Keratinocyte (primary cell): ENCODE measurements at regions not wholly inside any gene's neighbourhood (a gene's known extent, or its start where the extent isn't known, plus 50 kb on each side); places are given as distances from the start of the nearest gene placed in this dataset.

Experiments used
- EZH2 ChIP-seq: IDR thresholded peaks from one replicate; pipeline ENCODE4 v1.6.1; 2012; ENCODE audit warnings: inconsistent platforms, mild to moderate bottlenecking, low read length, moderate library complexity
- TF ChIP-seq, protein P1 (sequence below), 3 experiments: IDR thresholded peaks in 1 of 3; conservative IDR thresholded peaks in 1 of 3; optimal IDR thresholded peaks in 1 of 3; 2 replicates in 2 of 3; 3 replicates in 1 of 3; pipeline versions ENCODE3 to v1.5.1; 2011; ENCODE audit warnings: low read length in 3 of 3, mild to moderate bottlenecking in 3 of 3, moderate library complexity in 2 of 3, control low read depth in 1 of 3, inconsistent platforms in 1 of 3; ENCODE audit not compliant: insufficient read depth in 2 of 3; ENCODE audit errors: extremely low read depth in 1 of 3

DNA sequence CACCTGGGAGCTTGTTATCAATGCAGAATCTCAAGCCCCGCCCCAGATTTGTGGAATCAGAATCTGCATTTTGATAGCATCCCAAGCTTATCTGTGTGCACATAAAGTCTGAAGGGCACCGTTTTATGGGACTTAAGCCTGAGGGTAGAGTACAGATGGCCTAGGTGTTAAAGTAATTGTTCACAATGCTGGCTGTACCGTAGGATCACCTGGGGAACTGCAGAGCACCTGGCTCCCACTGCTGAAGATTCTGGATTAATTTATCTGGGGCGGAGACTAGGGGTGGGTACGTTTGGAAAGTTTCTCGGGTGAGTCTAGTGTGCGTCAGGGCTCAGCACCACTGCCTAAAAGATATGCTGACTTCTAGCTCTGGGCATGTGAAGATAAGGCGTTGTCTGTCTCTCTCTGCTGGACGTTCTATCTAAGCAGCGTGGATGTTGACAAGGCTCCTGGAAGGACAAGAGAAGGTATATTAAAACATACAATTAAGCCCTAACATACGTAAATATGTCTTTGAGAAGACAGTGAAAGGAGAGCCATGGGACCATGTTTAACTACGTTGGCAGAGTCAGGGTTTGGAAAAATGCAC is 63.2 kb upstream of the RASGRP1 start:
- TF ChIP-seq, protein P1, sequence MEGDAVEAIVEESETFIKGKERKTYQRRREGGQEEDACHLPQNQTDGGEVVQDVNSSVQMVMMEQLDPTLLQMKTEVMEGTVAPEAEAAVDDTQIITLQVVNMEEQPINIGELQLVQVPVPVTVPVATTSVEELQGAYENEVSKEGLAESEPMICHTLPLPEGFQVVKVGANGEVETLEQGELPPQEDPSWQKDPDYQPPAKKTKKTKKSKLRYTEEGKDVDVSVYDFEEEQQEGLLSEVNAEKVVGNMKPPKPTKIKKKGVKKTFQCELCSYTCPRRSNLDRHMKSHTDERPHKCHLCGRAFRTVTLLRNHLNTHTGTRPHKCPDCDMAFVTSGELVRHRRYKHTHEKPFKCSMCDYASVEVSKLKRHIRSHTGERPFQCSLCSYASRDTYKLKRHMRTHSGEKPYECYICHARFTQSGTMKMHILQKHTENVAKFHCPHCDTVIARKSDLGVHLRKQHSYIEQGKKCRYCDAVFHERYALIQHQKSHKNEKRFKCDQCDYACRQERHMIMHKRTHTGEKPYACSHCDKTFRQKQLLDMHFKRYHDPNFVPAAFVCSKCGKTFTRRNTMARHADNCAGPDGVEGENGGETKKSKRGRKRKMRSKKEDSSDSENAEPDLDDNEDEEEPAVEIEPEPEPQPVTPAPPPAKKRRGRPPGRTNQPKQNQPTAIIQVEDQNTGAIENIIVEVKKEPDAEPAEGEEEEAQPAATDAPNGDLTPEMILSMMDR (optimal IDR thresholded peaks at IDR 0.05 in 1 of 3, IDR thresholded peaks at IDR 0.05 in 1 of 3, conservative IDR thresholded peaks at IDR 0.05 in 1 of 3; ENCODE audit: extremely low read depth in 1 of 3, insufficient read depth in 2 of 3, low read length in 3 of 3), result peak in 1 of 3 experiments; percentile 43
- TF ChIP-seq EZH2, result no peak
